Kasumi-1 (cell line): ENCODE measurements at regions not wholly inside any gene's neighbourhood (a gene's known extent, or its start where the extent isn't known, plus 50 kb on each side); places are given as distances from the start of the nearest gene placed in this dataset.

Experiments
- DNase-seq, 2 experiments: peaks; one replicate each; lab custom pipeline; 2025; lab: John Stamatoyannopoulos, UW

DNA sequence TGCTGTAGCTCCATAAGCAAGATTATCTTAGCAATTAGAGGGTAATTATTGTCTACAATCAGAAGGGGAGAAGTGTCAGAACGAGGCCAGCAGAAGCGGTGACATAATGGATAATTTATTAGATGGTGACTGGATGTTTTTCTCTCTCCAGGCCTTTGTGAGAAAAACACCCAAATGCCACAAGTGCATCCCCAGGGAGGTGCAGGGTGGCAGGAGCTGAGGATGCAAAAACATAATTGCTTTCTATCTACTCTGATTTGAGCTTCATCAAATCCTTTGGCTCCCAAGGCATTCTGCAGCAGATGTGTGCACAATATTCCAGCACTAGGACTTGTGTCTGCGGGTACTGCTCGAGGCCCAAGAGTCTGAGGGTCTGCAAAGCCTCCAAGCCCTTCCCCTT is 220.1 kb upstream of the SERP2 start:
- no peak for DNase-seq

DNA sequence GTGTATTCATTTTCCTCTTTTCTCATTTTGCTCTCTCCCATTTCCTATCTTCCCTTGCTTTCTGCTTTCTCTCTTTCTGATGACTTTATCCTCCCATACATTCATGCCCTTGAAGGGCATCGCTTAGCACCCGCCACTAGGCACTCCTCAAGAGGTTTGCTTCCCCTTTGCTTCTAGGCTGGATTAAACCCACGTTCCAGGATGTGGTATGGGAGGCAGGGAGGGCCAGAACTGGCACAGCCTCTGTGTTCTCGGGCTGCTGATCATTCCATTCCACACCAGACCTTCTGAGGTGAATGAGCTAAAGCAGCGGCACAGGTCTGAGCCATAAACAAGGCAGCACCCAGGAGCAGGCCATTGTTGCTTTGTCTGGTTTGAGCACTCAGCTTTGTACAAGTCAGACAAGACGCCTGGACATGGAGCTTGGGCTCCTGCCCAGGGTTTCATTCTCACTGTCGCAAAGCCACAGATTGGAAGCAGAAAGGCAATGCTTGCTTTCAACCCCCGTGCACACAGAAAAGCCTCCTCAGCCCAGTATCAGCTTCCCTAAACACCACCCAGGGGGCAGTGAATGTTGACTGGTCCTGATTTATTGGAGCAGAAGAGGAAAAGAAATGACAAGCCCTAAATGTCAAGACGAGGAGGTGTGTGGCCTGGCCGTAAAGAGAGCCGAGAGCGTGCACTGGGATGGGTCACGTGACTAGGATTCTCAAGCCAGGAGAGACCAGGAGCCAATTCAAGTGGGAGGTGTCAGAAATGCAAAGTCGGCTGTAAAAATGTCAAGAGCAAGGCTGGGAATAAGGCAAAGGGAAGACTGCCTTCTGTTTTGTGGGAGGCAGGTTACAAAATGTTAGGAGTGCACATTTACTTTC is 218.0 kb upstream of the SERP2 start:
- peak in 1 of 2 experiments; percentile 11 for DNase-seq

DNA sequence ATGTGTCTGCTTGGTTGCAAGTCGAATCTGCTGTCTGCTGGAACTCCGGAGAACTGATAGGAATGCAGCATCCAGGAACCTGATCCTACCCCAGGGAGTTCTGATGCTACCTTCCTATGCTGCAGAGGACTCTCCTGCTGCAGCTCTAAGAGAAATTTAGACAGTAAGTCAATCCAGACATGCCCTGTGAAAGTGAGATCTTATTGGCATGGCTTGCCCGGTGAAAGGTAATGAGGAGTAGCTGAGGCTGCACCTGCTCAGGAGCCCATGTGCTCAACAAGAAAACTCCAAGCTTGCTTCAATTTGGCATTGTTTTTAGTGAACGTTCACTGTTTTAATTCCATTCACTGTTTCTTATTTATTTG is 217.3 kb upstream of the SERP2 start:
- no peak for DNase-seq

GRCh38 chr13:44157606-44158005 is 216.0 kb upstream of the SERP2 start:
- DNase-seq = peak in 1 of 2 experiments; percentile 14

DNA sequence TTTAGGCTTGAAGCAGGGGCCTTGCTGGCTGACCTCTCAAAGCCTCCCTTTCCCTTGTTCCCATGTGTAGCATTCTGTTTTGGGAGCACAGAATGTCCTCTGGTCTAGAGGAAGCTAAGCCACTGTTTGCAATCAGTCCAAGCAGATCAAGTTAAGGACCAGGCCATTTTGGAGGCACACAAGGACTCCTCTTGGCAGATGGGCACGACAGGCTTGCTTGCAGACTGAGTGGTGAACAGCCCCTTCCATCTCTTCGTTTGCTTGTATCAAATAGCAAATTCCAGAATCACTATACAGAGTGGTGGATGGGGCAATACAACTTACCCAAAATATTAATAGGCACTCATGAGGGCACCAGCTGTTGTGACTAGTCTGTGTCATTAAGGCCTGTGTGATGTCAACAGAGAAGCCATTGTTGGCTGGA is 215.5 kb upstream of the SERP2 start:
- DNase-seq = no peak

GRCh38 chr13:44158881-44159632 is 214.6 kb upstream of the SERP2 start:
- no peak for DNase-seq

DNA sequence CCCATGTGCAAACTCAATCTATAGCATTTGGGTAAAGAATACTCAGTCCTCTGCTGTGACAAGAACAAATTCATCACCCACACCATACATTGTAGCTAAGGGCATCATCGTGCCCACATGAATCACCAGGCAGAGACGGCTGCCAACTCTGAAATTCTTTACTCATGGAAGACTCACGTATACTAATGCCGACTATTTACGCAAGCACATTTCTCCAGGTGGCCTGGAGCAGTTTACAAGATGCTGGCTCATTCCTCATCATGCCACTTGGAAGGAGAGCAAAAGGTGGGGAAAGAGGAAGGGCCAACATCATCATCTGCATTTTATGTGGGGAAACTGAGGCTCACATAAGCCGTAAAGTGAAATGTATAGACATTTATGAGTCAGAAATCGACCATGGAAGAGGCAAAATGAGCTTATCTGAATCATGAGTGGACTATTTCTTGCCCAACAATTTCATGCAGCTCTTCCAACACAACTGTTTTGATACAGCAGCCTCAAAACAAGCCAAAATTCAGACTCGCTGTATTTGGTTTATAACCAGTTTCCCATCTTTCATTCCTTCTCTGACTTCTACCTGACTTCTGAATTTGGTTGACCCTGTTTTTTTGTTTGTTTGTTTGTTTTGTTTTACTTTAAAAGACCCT is 213.9 kb upstream of the SERP2 start:
- DNase-seq = no peak

GRCh38 chr13:44160591-44161191 is 212.9 kb upstream of the SERP2 start:
- no peak for DNase-seq

DNA sequence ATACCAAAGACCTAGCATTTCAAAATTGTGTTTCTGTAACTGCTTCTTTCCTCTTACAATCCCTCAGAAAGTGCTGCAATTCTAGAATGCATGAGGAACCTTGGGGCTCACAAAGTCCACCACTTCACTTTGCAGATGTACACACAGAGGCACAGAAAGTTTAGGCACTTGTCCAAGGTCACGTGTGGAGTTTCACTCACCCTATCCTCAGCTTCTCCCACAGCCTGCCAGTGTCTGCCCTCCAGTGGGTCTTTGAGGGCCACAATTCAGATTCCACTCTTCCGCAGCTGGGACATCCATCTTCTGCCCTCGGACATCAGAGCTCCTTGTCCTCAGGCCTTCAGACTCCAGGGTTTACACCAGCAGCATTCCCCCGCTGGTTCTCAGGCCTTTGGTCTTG is 210.5 kb upstream of the SERP2 start:
- DNase-seq = no peak

- no peak for DNase-seq
Measured at GRCh38 chr13:44165221-44165888, 208.3 kb upstream of the SERP2 start.

DNA sequence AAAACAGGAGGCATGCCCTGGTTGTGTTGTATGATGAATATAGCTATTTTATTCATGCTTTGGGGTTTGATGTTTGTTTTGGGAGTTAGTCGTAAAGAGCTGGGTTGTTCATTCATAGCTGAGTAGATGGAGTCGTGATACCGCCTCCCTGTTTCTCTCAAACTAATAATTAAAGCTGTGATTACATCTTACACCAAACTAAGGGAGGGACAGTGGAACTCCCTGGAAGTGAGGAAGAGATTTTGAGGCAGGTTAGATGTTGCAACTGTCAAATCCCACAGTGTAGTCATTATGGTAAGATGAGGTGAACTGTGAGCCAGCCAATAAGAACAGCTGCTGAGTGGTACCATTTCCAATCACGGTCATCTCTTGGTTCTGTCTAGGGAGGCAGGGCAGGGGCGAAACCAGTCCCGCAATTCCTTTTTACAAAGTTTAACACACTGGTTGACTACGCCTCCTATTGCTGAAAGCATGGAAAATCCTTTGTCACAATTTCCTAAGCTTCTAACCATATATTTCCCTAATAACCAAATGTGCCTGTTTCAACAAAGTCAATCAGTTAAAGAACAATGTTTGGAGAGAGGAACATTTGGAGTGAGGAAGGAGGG is 207.6 kb upstream of the SERP2 start:
- no peak for DNase-seq

DNA sequence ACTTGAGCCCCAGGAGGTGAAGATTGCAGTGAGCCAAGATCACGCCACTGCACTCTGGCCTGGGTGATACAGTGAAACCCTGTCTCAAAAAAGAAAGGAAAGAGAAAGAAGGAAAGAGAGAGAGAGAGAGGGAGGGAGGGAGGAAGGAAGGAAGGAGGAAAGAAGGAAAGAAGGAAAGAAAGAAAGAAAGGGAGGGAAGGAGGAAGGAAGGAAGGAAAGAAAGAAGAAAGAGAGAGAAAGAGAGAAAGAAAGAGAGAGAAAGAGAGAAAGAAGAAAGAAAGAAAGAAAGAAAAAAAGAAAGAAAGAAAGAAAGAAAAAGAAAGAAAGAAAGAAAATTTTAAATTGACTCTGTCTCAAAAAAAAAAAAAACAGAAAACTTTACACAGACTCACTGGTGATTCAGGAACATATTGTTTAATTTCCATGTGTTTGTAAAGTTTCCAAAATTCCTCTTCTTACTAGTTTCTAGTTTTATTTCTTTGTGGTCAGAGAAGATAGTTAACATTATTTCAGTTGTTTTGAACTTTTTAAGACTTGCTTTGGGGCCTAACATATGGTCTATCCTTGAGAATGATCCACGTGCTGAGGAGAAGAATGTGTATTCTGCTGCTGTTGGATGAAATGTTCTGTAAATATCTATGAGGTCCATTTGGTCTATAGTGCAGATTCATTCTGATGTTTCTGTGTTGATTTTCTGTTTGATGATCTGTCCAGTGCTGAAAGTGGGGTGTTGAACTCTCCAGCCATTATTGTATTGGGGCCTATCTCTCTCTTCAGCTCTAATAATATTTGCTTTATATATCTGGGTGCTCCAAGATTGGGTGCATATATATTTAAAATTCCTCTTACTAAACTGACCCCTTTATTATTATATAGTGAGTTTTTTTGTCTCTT is 204.4 kb upstream of the SERP2 start:
- peak in 1 of 2 experiments; percentile 15 for DNase-seq

GRCh38 chr13:44170731-44171130 is 202.9 kb upstream of the SERP2 start:
- DNase-seq = no peak

DNA sequence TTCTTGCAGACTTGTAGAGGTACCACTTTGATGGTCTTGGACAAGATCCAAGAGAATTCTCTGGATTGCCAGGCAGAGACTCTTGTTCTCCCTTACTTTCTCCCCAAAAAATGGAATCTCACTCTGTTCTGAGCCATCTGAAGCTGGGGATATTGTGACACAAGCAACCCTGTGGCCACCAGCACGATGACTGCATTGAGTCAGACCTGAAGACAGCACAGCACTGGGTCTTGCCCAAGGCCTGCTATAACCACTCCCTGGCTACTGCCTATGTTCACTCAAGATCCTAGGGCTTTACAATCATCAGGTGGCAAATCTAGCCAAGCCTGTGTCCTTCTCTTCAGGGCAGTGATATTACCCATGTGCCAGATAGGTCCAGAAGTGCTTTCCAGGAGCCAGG is 202.5 kb upstream of the SERP2 start:
- DNase-seq = no peak

- DNase-seq = no peak
Measured at GRCh38 chr13:44171861-44172260, 201.8 kb upstream of the SERP2 start.

DNA sequence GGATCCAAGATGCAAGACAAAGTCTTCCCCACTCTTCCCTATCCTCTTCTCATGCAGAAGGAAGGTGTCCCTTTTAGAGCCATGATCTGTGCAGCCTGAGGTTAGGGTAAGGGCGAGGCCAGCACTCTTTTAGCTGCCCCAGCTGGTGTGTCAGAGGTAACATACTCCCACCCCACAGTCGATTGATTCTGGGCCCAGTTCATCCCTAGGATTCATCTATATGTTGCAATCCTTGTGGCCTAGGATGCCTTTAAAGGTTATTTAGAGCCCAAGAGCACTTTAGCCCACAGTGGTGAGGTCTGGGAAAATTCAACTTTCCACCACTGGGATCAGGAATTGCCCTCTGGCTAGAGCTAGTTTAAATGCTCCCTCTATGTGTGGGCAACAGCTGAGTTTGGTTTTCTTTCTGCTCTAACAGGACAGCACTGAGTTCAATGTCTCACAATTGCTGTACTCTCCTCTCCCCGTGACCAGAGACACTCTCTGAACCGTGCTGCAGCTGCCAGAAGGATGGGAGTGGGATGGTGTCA is 201.3 kb upstream of the SERP2 start:
- no peak for DNase-seq

DNA sequence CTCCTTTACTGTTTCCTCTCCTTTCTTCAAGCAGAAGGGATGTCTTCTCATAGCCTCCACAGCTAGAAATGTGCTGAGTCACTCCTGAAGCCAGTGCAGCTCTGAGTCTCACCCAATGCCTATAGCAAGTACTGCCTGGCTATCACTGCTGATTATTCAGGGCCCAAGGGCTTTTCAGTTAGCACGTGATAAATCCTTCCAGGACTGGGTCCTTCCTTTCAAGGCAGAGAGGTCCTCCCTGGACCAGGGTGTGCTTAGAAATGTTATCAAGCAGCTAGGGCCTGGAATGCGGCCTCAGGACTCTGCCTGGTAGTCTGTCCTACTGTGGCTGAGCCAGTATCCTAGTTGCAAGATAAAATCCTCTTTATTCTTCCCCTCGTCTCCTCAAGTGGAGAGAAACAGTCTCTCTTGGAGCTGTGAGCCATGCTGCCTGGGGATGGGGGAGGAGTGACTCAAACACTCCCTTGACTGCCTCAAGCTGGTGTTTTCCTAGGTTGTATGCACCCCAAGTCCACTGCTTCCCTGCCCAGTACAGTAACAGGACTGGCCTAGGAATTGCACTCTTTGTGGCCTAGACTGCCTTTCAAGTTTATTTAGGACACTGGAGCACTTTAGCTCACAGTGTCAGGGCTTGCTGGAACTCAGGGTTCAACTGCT is 198.7 kb upstream of the SERP2 start:
- no peak for DNase-seq

DNA sequence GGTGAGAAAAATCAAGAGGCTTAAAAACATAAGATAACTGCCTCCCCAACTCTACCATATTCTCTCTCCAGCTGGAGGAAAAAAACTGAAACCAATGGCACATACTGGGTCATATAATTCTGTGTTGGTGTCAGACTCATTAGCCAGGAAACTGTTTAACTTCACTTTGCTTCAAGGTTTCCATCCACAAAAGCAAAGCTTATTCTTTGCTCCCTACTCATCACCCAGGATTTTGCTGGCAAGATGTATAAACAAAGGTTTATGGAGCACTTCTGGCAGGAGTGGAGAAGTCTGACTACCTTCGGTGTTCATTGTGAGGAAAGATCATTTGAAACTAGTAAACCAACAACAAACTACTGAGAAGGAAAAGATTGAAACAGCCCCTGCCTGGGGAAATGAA is 197.5 kb upstream of the SERP2 start:
- DNase-seq = no peak

- DNase-seq = no peak
Measured at GRCh38 chr13:44180876-44181536, 192.6 kb upstream of the SERP2 start.
